ENCODE measurements at regions not wholly inside any gene's neighbourhood (a gene's known extent, or its start where the extent isn't known, plus 50 kb on each side); places are given as distances from the start of the nearest gene placed in this dataset.

GRCh38 chr6:11418290-11418905, 119.2 kb upstream of the TMEM170B start:
- TF ChIP-seq, protein P1, sequence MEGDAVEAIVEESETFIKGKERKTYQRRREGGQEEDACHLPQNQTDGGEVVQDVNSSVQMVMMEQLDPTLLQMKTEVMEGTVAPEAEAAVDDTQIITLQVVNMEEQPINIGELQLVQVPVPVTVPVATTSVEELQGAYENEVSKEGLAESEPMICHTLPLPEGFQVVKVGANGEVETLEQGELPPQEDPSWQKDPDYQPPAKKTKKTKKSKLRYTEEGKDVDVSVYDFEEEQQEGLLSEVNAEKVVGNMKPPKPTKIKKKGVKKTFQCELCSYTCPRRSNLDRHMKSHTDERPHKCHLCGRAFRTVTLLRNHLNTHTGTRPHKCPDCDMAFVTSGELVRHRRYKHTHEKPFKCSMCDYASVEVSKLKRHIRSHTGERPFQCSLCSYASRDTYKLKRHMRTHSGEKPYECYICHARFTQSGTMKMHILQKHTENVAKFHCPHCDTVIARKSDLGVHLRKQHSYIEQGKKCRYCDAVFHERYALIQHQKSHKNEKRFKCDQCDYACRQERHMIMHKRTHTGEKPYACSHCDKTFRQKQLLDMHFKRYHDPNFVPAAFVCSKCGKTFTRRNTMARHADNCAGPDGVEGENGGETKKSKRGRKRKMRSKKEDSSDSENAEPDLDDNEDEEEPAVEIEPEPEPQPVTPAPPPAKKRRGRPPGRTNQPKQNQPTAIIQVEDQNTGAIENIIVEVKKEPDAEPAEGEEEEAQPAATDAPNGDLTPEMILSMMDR (IDR thresholded peaks at IDR 0.05): no peak
- TF ChIP-seq ZFX (IDR thresholded peaks at IDR 0.05; ENCODE audit: borderline replicate concordance): no peak
